H1 (cell line): ENCODE measurements at regions not wholly inside any gene's neighbourhood (a gene's known extent, or its start where the extent isn't known, plus 50 kb on each side); places are given as distances from the start of the nearest gene placed in this dataset.

ENCODE experiments used
- CTCF ChIA-PET: fragments of 300-600 bp; sonication (Branson Sonifier 250); formaldehyde crosslinking; loops from one replicate; lab custom pipeline; 2021; ENCODE audit not compliant: partially characterized antibody; lab: Charles Lee
- POLR2A ChIA-PET: fragments of 300-600 bp; sonication (Branson Sonifier 250); formaldehyde crosslinking; loops from one replicate; lab custom pipeline; 2021; ENCODE audit warnings: inconsistent platforms; ENCODE audit not compliant: partially characterized antibody; lab: Charles Lee
- DNase-seq, 2 experiments: peaks; one replicate each; pipeline versions ENCODE4 v3.0.0 to v3.0.0-alpha.2; 2010 to 2022; ENCODE audit warnings: low spot score in 2 of 2, low read depth in 1 of 2, mixed read lengths in 1 of 2
- FAIRE-seq: peaks from 2 replicates; lab custom pipeline; 2011; peaks lifted over from hg19 to GRCh38; lab: Jason Lieb, UNC
- H2AFZ ChIP-seq: 2 replicates; pipeline ENCODE4 v1.8.1; 2012; ENCODE audit warnings: low read length, inconsistent platforms
- H2AK5ac ChIP-seq: 2 replicates; pipeline ENCODE4 v1.6.1; 2013; ENCODE audit warnings: low read depth, low read length
- H2BK120ac ChIP-seq: replicated peaks from 2 replicates; pipeline ENCODE3; 2013; ENCODE audit warnings: low read depth, low read length, inconsistent platforms
- H2BK12ac ChIP-seq: 2 replicates; pipeline ENCODE4 v1.6.1; 2013; ENCODE audit warnings: low read depth, low read length
- H2BK15ac ChIP-seq: 2 replicates; pipeline ENCODE4 v1.6.1; 2013; ENCODE audit warnings: low read length
- H2BK20ac ChIP-seq: 2 replicates; pipeline ENCODE4 v1.6.1; 2013; ENCODE audit warnings: low read length
- H2BK5ac ChIP-seq: 2 replicates; pipeline ENCODE4 v1.6.1; 2013; ENCODE audit warnings: low read depth, low read length
- H3K14ac ChIP-seq: 2 replicates; pipeline ENCODE4 v1.6.1; 2013; ENCODE audit warnings: inconsistent platforms; ENCODE audit not compliant: insufficient read length
- H3K18ac ChIP-seq: 2 replicates; pipeline ENCODE4 v1.6.1; 2013; ENCODE audit warnings: low read length; ENCODE audit errors: extremely low read depth
- H3K23ac ChIP-seq: 2 replicates; pipeline ENCODE4 v1.6.1; 2013; ENCODE audit warnings: inconsistent platforms; ENCODE audit not compliant: insufficient read length
- H3K23me2 ChIP-seq: 2 replicates; pipeline ENCODE4 v1.6.1; 2013; ENCODE audit warnings: low read depth, low read length
- H3K27ac ChIP-seq: 2 replicates; pipeline ENCODE4 v1.6.1; 2011; ENCODE audit warnings: low read depth, low read length, inconsistent platforms
- H3K27me3 ChIP-seq, 4 experiments: replicated peaks in 1 of 4; 1 replicate in 1 of 4; 2 replicates in 3 of 4; pipeline versions ENCODE4 v1.6.1 to v1.8.1; 2011 to 2013; ENCODE audit warnings: low read length in 3 of 4, mild to moderate bottlenecking in 3 of 4, inconsistent platforms in 2 of 4, mixed read lengths in 2 of 4, moderate library complexity in 1 of 4; ENCODE audit not compliant: control insufficient read depth in 3 of 4, insufficient read depth in 3 of 4; ENCODE audit errors: extremely low read depth in 1 of 4
- H3K36me3 ChIP-seq, 4 experiments: 2 replicates each; pipeline versions ENCODE4 v1.6.1 to v1.8.1; 2011 to 2013; ENCODE audit warnings: mild to moderate bottlenecking in 4 of 4, low read length in 3 of 4, moderate library complexity in 2 of 4, control low read depth in 1 of 4, inconsistent platforms in 1 of 4; ENCODE audit not compliant: insufficient read depth in 4 of 4, control insufficient read depth in 2 of 4
- H3K4ac ChIP-seq: replicated peaks from 2 replicates; pipeline ENCODE3; 2013; ENCODE audit warnings: low read length, low read depth, mixed read lengths, inconsistent platforms; ENCODE audit not compliant: insufficient read length
- H3K4me1 ChIP-seq, 4 experiments: replicated peaks in 1 of 4; 1 replicate in 1 of 4; 2 replicates in 3 of 4; pipeline versions ENCODE4 v1.6.1 to v1.8.1; 2011 to 2013; ENCODE audit warnings: low read length in 3 of 4, inconsistent platforms in 2 of 4, mixed read lengths in 1 of 4; ENCODE audit not compliant: insufficient read depth in 4 of 4, control insufficient read depth in 3 of 4
- H3K4me2 ChIP-seq, 2 experiments: 2 replicates each; pipeline versions ENCODE4 v1.6.1 to v1.8.1; 2011 to 2013; ENCODE audit warnings: low read depth in 2 of 2, low read length in 2 of 2, control low read depth in 1 of 2, inconsistent platforms in 1 of 2, mild to moderate bottlenecking in 1 of 2; ENCODE audit not compliant: insufficient read depth in 1 of 2
- H3K4me3 ChIP-seq, 4 experiments: fragments of 200-600, 300-600 bp in 1 of 4; sonication (generic), shearing (Covaris generic), sonication (Bioruptor Twin) in 1 of 4; 2 replicates each; pipeline versions ENCODE4 v1.5.1 to v1.8.1; 2011 to 2016; ENCODE audit warnings: low read length in 4 of 4, low read depth in 3 of 4, control low read depth in 2 of 4, inconsistent platforms in 2 of 4, mild to moderate bottlenecking in 2 of 4, mixed read lengths in 1 of 4, moderate library complexity in 1 of 4; ENCODE audit not compliant: insufficient read depth in 2 of 4; ENCODE audit errors: extremely low read depth in 1 of 4
- H3K56ac ChIP-seq: replicated peaks from 2 replicates; pipeline ENCODE3; 2013; ENCODE audit warnings: low read depth, mild to moderate bottlenecking, mixed read lengths, low read length, inconsistent platforms; ENCODE audit not compliant: insufficient read length
- H3K79me1 ChIP-seq: 2 replicates; pipeline ENCODE4 v1.6.1; 2013; ENCODE audit warnings: low read depth, low read length, control low read depth
- H3K79me2 ChIP-seq, 2 experiments: 2 replicates each; pipeline versions ENCODE4 v1.6.1 to v1.8.1; 2012 to 2013; ENCODE audit warnings: low read length in 2 of 2, mild to moderate bottlenecking in 2 of 2, inconsistent platforms in 1 of 2; ENCODE audit not compliant: insufficient read depth in 2 of 2, control insufficient read depth in 1 of 2
- H3K9ac ChIP-seq, 4 experiments: replicated peaks in 1 of 4; 1 replicate in 1 of 4; 2 replicates in 3 of 4; pipeline versions ENCODE4 v1.6.1 to v1.8.1; 2011 to 2013; ENCODE audit warnings: low read depth in 3 of 4, low read length in 3 of 4, control low read depth in 2 of 4, mild to moderate bottlenecking in 2 of 4, moderate library complexity in 2 of 4, inconsistent platforms in 1 of 4; ENCODE audit errors: extremely low read depth in 1 of 4
- H3K9me3 ChIP-seq, 2 experiments: 2 replicates each; pipeline versions ENCODE4 v1.6.1 to v1.8.1; 2012 to 2013; ENCODE audit warnings: mild to moderate bottlenecking in 2 of 2, moderate library complexity in 2 of 2, control low read depth in 1 of 2, inconsistent platforms in 1 of 2, low read depth in 1 of 2, low read length in 1 of 2, mixed read lengths in 1 of 2; ENCODE audit not compliant: insufficient read depth in 2 of 2
- H4K20me1 ChIP-seq, 2 experiments: replicated peaks in 1 of 2; 2 replicates each; pipeline versions ENCODE3 to v1.8.1; 2011 to 2013; ENCODE audit warnings: inconsistent platforms in 2 of 2, low read length in 2 of 2, mild to moderate bottlenecking in 1 of 2; ENCODE audit not compliant: insufficient read depth in 2 of 2, control insufficient read depth in 1 of 2
- H4K5ac ChIP-seq: 2 replicates; pipeline ENCODE4 v1.6.1; 2013; ENCODE audit warnings: low read length, low read depth, mixed read lengths, inconsistent platforms; ENCODE audit not compliant: insufficient read length
- H4K8ac ChIP-seq: 2 replicates; pipeline ENCODE4 v1.8.0; 2013; ENCODE audit warnings: mild to moderate bottlenecking, moderate library complexity, low read length, inconsistent platforms; ENCODE audit not compliant: insufficient read depth; ENCODE audit errors: extremely low read depth
- H4K91ac ChIP-seq: replicated peaks from 2 replicates; pipeline ENCODE3; 2013; ENCODE audit warnings: low read length, mixed read lengths, inconsistent platforms; ENCODE audit not compliant: insufficient read length
- BACH1 ChIP-seq: IDR thresholded peaks from 2 replicates; pipeline ENCODE4 v1.6.1; 2012; ENCODE audit warnings: low read length, improper control_type of control experiment
- BRCA1 ChIP-seq: IDR thresholded peaks from 2 replicates; pipeline ENCODE4 v1.6.1; 2012; ENCODE audit warnings: low read depth, low read length, improper control_type of control experiment
- CBX5 ChIP-seq: fragments of 300-800, 300-1000 bp; sonication (generic); IDR thresholded peaks from 2 replicates; pipeline ENCODE4 v1.7.1; 2016; ENCODE audit warnings: antibody characterized with exemption, low read length, low read depth
- CBX8 ChIP-seq: fragments of 300-800, 300-1000 bp; sonication (generic); IDR thresholded peaks from 2 replicates; pipeline ENCODE4 v1.7.1; 2016; ENCODE audit warnings: low read depth, low read length, borderline replicate concordance
- CHD2 ChIP-seq: IDR thresholded peaks from 2 replicates; pipeline ENCODE4 v1.6.1; 2012; ENCODE audit warnings: low read length, improper control_type of control experiment
- EZH2 ChIP-seq: fragments of 200-600 bp; sonication (generic); IDR thresholded peaks from 2 replicates; pipeline ENCODE4 v1.7.1; 2012; ENCODE audit warnings: low read depth, mild to moderate bottlenecking, moderate library complexity, low read length, inconsistent platforms; ENCODE audit not compliant: severe bottlenecking
- JUN ChIP-seq: IDR thresholded peaks from 2 replicates; pipeline ENCODE4 v1.6.1; 2011; ENCODE audit warnings: low read depth, mild to moderate bottlenecking, improper control_type of control experiment, low read length
- POU5F1 ChIP-seq: IDR thresholded peaks from 2 replicates; pipeline ENCODE4 v1.6.1; 2011; ENCODE audit warnings: low read depth, mild to moderate bottlenecking, low read length, moderate library complexity
- RAD21 ChIP-seq, 2 experiments: IDR thresholded peaks in 1 of 2; conservative IDR thresholded peaks in 1 of 2; 2 replicates each; pipeline ENCODE4 v1.6.1; 2011; ENCODE audit warnings: low read depth in 2 of 2, low read length in 2 of 2, improper control_type of control experiment in 1 of 2, inconsistent platforms in 1 of 2, mild to moderate bottlenecking in 1 of 2, moderate library complexity in 1 of 2
- SIRT6 ChIP-seq: IDR thresholded peaks from one replicate; pipeline ENCODE4 v1.7.1; 2012; ENCODE audit warnings: low read length, inconsistent platforms
- SP2 ChIP-seq: IDR thresholded peaks from 2 replicates; pipeline ENCODE4 v1.6.1; 2012; ENCODE audit warnings: mild to moderate bottlenecking, low read length, inconsistent platforms
- SRF ChIP-seq: IDR thresholded peaks from 2 replicates; pipeline ENCODE4 v1.6.1; 2011; ENCODE audit warnings: mild to moderate bottlenecking, low read depth, low read length, moderate library complexity
- TCF12 ChIP-seq: IDR thresholded peaks from 2 replicates; pipeline ENCODE4 v1.6.1; 2011; ENCODE audit warnings: low read depth, mild to moderate bottlenecking, low read length
- ZNF274 ChIP-seq: IDR thresholded peaks from 2 replicates; pipeline ENCODE4 v1.7.0; 2012; ENCODE audit warnings: low read length, borderline replicate concordance; ENCODE audit errors: extremely low read depth
- WGBS, 2 experiments: shearing (Covaris generic) in 1 of 2; methylation state at CpG; one replicate each; pipeline versions ENCODE4 v1.1.6 to v1.1.7; 2013 to 2015; ENCODE audit warnings: low lambda C conversion rate in 2 of 2, mixed read lengths in 2 of 2, inconsistent platforms in 1 of 2, low coverage in 1 of 2, missing lambda C conversion rate in 1 of 2; ENCODE audit not compliant: insufficient replicate concordance in 2 of 2, insufficient coverage in 1 of 2, insufficient read length in 1 of 2; ENCODE audit errors: extremely low coverage in 1 of 2, missing lambda C conversion rate in 1 of 2; 5-methylcytosine and 5-hydroxymethylcytosine counted together

GRCh38 chr7:125357676-125358455 is 428.2 kb upstream of the POT1 start:
- 88% methylated on average over 1 of the region's 1 CpG; no CpG with 5 or more reads in 1 of the 2 experiments for WGBS, 2 experiments
- POLR2A ChIA-PET: no interaction called here
- no peak for TF ChIP-seq SRF
- no peak for TF ChIP-seq EZH2
- no peak for TF ChIP-seq TCF12
- TF ChIP-seq CHD2: no peak
- TF ChIP-seq RAD21 (IDR thresholded peaks at IDR 0.05 in 1 of 2, conservative IDR thresholded peaks at IDR 0.05 in 1 of 2; ENCODE audit: low read depth in 2 of 2, low read length in 2 of 2): no peak
- TF ChIP-seq SIRT6: no peak
- no peak for TF ChIP-seq BACH1
- no peak for TF ChIP-seq CBX5
- no peak for TF ChIP-seq POU5F1
- no peak for TF ChIP-seq SP2
- no peak for TF ChIP-seq JUN
- TF ChIP-seq CBX8: no peak
- no peak for TF ChIP-seq BRCA1
- TF ChIP-seq ZNF274: no peak

More at GRCh38 chr7:125357676-125358455, 428.2 kb upstream of the POT1 start:
- Histone ChIP-seq H2BK5ac (no peak overlapping the region), H3K18ac (no peak overlapping the region), H3K79me2 (no peaks in the 10 kb centered on the region), H3K9me3 (no peaks in the 10 kb centered on the region), H4K8ac (no peak overlapping the region), H3K9ac (no peak overlapping the region), H3K4me1 (no peaks in the 10 kb centered on the region), H4K5ac (no peak overlapping the region), H3K23ac (no peak overlapping the region), H3K4me3 (no peak overlapping the region), H2AFZ (no peak overlapping the region), H2BK12ac (no peak overlapping the region), H2BK120ac (no peak overlapping the region), H3K56ac (no peak overlapping the region), H3K27me3 (peaks cover 0 to 1% (median 0%) of the 10 kb centered on the region in 4 experiments; a peak in 1 of 7 replicates), H3K79me1 (no peaks in the 10 kb centered on the region), H3K4me2 (no peak overlapping the region), H3K23me2 (no peaks in the 10 kb centered on the region), H3K27ac (no peak overlapping the region), H4K20me1 (no peaks in the 10 kb centered on the region), H2AK5ac (no peak overlapping the region), H4K91ac (no peak overlapping the region), H3K14ac (no peak overlapping the region), H3K36me3 (no peaks in the 10 kb centered on the region), H3K4ac (no peak overlapping the region), H2BK20ac (no peak overlapping the region), H2BK15ac (no peak overlapping the region)
- FAIRE-seq: no peak
- CTCF ChIA-PET: interaction anchor here (1.9 kb wide), 1 partner anchor 41 kb away, joined by 4 read pairs; no protein-coding TSS in a partner anchor
- no peak for DNase-seq
